H9 (cell line): ENCODE measurements at regions not wholly inside any gene's neighbourhood (a gene's known extent, or its start where the extent isn't known, plus 50 kb on each side); places are given as distances from the start of the nearest gene placed in this dataset.

Source experiments
- DNase-seq: peaks from one replicate; pipeline ENCODE4 v3.0.0-alpha.2; 2017
- H2AFZ ChIP-seq: one replicate; pipeline ENCODE4 v1.6.1; 2013; ENCODE audit warnings: mild to moderate bottlenecking, low read length, control low read depth, moderate library complexity
- H2AK5ac ChIP-seq: 2 replicates; pipeline ENCODE4 v1.6.1; 2013; ENCODE audit warnings: low read length, control low read depth, mixed read lengths; ENCODE audit not compliant: insufficient read length
- H2BK120ac ChIP-seq: one replicate; pipeline ENCODE4 v1.6.1; 2013; ENCODE audit warnings: low read depth, mild to moderate bottlenecking, low read length, control low read depth, inconsistent platforms; ENCODE audit not compliant: poor library complexity, severe bottlenecking
- H2BK12ac ChIP-seq: 2 replicates; pipeline ENCODE4 v1.6.1; 2013; ENCODE audit warnings: low read length, control low read depth, mixed read lengths, low read depth; ENCODE audit not compliant: insufficient read length
- H2BK15ac ChIP-seq: 2 replicates; pipeline ENCODE4 v1.6.1; 2013; ENCODE audit warnings: low read depth, low read length, control low read depth
- H2BK20ac ChIP-seq: one replicate; pipeline ENCODE4 v1.6.1; 2013; ENCODE audit warnings: low read depth, mild to moderate bottlenecking, low read length, control low read depth, inconsistent platforms; ENCODE audit not compliant: poor library complexity, severe bottlenecking
- H2BK5ac ChIP-seq: 2 replicates; pipeline ENCODE4 v1.6.1; 2013; ENCODE audit warnings: low read length, control low read depth, mixed read lengths; ENCODE audit not compliant: insufficient read length
- H3K14ac ChIP-seq: 2 replicates; pipeline ENCODE4 v1.6.1; 2013; ENCODE audit warnings: low read length, control low read depth; ENCODE audit not compliant: insufficient read depth
- H3K18ac ChIP-seq: 2 replicates; pipeline ENCODE4 v1.6.1; 2013; ENCODE audit warnings: low read depth, mild to moderate bottlenecking, mixed read lengths, low read length, control low read depth; ENCODE audit not compliant: insufficient read length
- H3K23ac ChIP-seq: 2 replicates; pipeline ENCODE4 v1.6.1; 2013; ENCODE audit warnings: low read length, control low read depth, mixed read lengths, low read depth; ENCODE audit not compliant: insufficient read length
- H3K23me2 ChIP-seq: 2 replicates; pipeline ENCODE4 v1.6.1; 2013; ENCODE audit warnings: low read depth, mild to moderate bottlenecking, mixed read lengths, low read length, control low read depth; ENCODE audit not compliant: insufficient read length, poor library complexity, severe bottlenecking
- H3K27ac ChIP-seq: 2 replicates; pipeline ENCODE4 v1.5.1; 2013; ENCODE audit warnings: low read length, control low read depth, mixed read lengths, low read depth; ENCODE audit not compliant: insufficient read length
- H3K27me3 ChIP-seq: 2 replicates; pipeline ENCODE4 v1.6.1; 2013; ENCODE audit warnings: low read length, control low read depth, inconsistent platforms; ENCODE audit not compliant: insufficient read depth
- H3K4ac ChIP-seq: 2 replicates; pipeline ENCODE4 v1.6.1; 2013; ENCODE audit warnings: low read depth, mild to moderate bottlenecking, control low read depth, inconsistent platforms, low read length, moderate library complexity
- H3K4me1 ChIP-seq: 2 replicates; pipeline ENCODE4 v1.6.1; 2013; ENCODE audit warnings: low read length, control low read depth, inconsistent platforms; ENCODE audit not compliant: insufficient read depth
- H3K4me2 ChIP-seq: 2 replicates; pipeline ENCODE4 v1.6.1; 2013; ENCODE audit warnings: low read length, control low read depth, mixed read lengths; ENCODE audit not compliant: insufficient read length, insufficient read depth
- H3K56ac ChIP-seq: 2 replicates; pipeline ENCODE4 v1.6.1; 2013; ENCODE audit warnings: low read depth, mild to moderate bottlenecking, mixed read lengths, low read length, control low read depth; ENCODE audit not compliant: insufficient read length
- H3K79me1 ChIP-seq: 2 replicates; pipeline ENCODE4 v1.6.1; 2013; ENCODE audit warnings: low read depth, mild to moderate bottlenecking, moderate library complexity, low read length, control low read depth, inconsistent platforms; ENCODE audit not compliant: insufficient read depth, poor library complexity, severe bottlenecking
- H3K79me2 ChIP-seq: 2 replicates; pipeline ENCODE4 v1.6.1; 2013; ENCODE audit warnings: low read length, control low read depth, inconsistent platforms; ENCODE audit not compliant: insufficient read depth
- H3K9ac ChIP-seq: 2 replicates; pipeline ENCODE4 v1.6.1; 2013; ENCODE audit warnings: low read length, control low read depth, mixed read lengths; ENCODE audit not compliant: insufficient read length; ENCODE audit errors: extremely low read depth
- H3K9me3 ChIP-seq: one replicate; pipeline ENCODE4 v1.6.1; 2013; ENCODE audit warnings: low read depth, low read length, inconsistent platforms; ENCODE audit not compliant: control insufficient read depth
- H3T11ph ChIP-seq: one replicate; pipeline ENCODE4 v1.6.1; 2013; ENCODE audit warnings: mild to moderate bottlenecking, low read length, control low read depth, inconsistent platforms
- H4K20me1 ChIP-seq: one replicate; pipeline ENCODE4 v1.6.1; 2013; ENCODE audit not compliant: control insufficient read depth, insufficient read length, insufficient read depth
- H4K5ac ChIP-seq: 2 replicates; pipeline ENCODE4 v1.6.1; 2013; ENCODE audit warnings: low read depth, mild to moderate bottlenecking, mixed read lengths, low read length, control low read depth; ENCODE audit not compliant: insufficient read length
- H4K8ac ChIP-seq: replicated peaks from 2 replicates; pipeline ENCODE4 v1.6.1; 2013; ENCODE audit warnings: low read length, control low read depth, mixed read lengths, low read depth; ENCODE audit not compliant: insufficient read length
- H4K91ac ChIP-seq: 2 replicates; pipeline ENCODE4 v1.6.1; 2013; ENCODE audit warnings: low read depth, mild to moderate bottlenecking, moderate library complexity, mixed read lengths, low read length, control low read depth; ENCODE audit not compliant: insufficient read length
- H3K27ac Mint-ChIP-seq, 3 experiments: 2 replicates in 2 of 3; 3 replicates in 1 of 3; pipeline ENCODE4 v1.8.0; 2020 to 2021; ENCODE audit warnings: mixed read lengths in 3 of 3, mild to moderate bottlenecking in 1 of 3, moderate library complexity in 1 of 3
- H3K27me3 Mint-ChIP-seq: 2 replicates; pipeline ENCODE4 v1.8.0; 2021; ENCODE audit warnings: low read depth, mild to moderate bottlenecking, moderate library complexity, mixed read lengths
- H3K36me3 Mint-ChIP-seq, 3 experiments: 2 replicates in 2 of 3; 3 replicates in 1 of 3; pipeline ENCODE4 v1.8.0; 2020 to 2021; ENCODE audit warnings: low read depth in 3 of 3, mixed read lengths in 3 of 3; ENCODE audit not compliant: insufficient read depth in 1 of 3
- H3K4me1 Mint-ChIP-seq, 2 experiments: 2 replicates each; pipeline ENCODE4 v1.8.0; 2020; ENCODE audit warnings: mixed read lengths in 2 of 2
- H3K4me3 Mint-ChIP-seq, 2 experiments: 2 replicates in 1 of 2; 3 replicates in 1 of 2; pipeline ENCODE4 v1.8.0; 2020 to 2021; ENCODE audit warnings: mild to moderate bottlenecking in 2 of 2, mixed read lengths in 2 of 2, moderate library complexity in 1 of 2
- H3K9me3 Mint-ChIP-seq, 2 experiments: 2 replicates in 1 of 2; 3 replicates in 1 of 2; pipeline ENCODE4 v1.8.0; 2020; ENCODE audit warnings: mild to moderate bottlenecking in 2 of 2, mixed read lengths in 2 of 2, moderate library complexity in 1 of 2
- whole genome bisulfite sequencing: extraction: QIAGEN DNeasy Blood & Tissue Kit; methylation state at CpG from one replicate; pipeline ENCODE4 v1.1.7; 2013; ENCODE audit warnings: missing lambda C conversion rate, low lambda C conversion rate, mixed read lengths; ENCODE audit not compliant: insufficient read length; ENCODE audit errors: extremely low coverage; 5-methylcytosine and 5-hydroxymethylcytosine counted together
- TF ChIP-seq, protein P1 (sequence below): fragments of 200-600 bp; sonication (generic); conservative IDR thresholded peaks from 3 replicates; pipeline ENCODE4 v1.8.0; 2021; ENCODE audit warnings: antibody characterized with exemption, mild to moderate bottlenecking

DNA sequence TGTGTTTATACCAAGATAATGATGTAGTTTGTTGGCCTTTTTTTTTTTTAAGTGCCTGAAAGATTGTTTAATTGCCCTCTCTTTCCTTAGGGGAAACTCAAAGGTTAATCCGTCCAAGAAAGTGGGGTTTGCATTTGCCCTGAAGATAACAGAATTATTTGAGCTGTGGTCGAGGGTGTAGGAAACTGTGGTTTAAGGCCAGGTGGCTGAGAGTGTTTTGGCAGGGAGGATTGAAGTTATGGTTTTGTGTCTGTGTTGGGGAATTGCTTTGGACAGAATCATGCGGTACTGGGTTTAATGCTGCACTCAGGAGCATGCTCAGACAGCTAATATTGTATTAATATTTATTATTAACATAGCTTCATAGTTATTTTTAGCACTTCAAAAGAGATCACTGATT is 509.8 kb downstream of the EBF1 start:
- Histone ChIP-seq H4K20me1 (no peaks in the 10 kb centered on the region), H2BK20ac (peak overlapping the region; percentile 15), H3K4me1 (peaks cover 14% of the 10 kb centered on the region), H2AK5ac (no peak overlapping the region), H3K4me2 (no peak overlapping the region), H4K5ac (no peak overlapping the region), H2AFZ (no peak overlapping the region), H3T11ph (no peak overlapping the region), H3K79me2 (no peaks in the 10 kb centered on the region), H4K8ac (no peak overlapping the region), H3K9me3 (no peaks in the 10 kb centered on the region), H3K23ac (no peak overlapping the region), H3K79me1 (no peaks in the 10 kb centered on the region), H4K91ac (no peak overlapping the region), H2BK5ac (no peak overlapping the region), H3K56ac (no peak overlapping the region), H3K4ac (no peak overlapping the region), H3K14ac (no peak overlapping the region), H3K27ac (no peak overlapping the region), H3K23me2 (no peaks in the 10 kb centered on the region), H2BK120ac (no peak overlapping the region), H3K18ac (no peak overlapping the region), H2BK15ac (no peak overlapping the region), H3K9ac (no peak overlapping the region), H3K27me3 (no peaks in the 10 kb centered on the region), H2BK12ac (no peak overlapping the region)
- Mint-ChIP-seq H3K4me1 (peaks cover 18 to 25% of the 10 kb centered on the region in 2 experiments), H3K27ac (no peak overlapping the region; a peak in 1 of 7 replicates), H3K9me3 (peaks cover 10 to 11% of the 10 kb centered on the region in 2 experiments), H3K4me3 (no peak overlapping the region), H3K36me3 (peaks cover 0 to 11% (median 2%) of the 10 kb centered on the region in 3 experiments; a peak in 5 of 7 replicates), H3K27me3 (peaks cover 4% of the 10 kb centered on the region)
- no peak for DNase-seq
- TF ChIP-seq, protein P1, sequence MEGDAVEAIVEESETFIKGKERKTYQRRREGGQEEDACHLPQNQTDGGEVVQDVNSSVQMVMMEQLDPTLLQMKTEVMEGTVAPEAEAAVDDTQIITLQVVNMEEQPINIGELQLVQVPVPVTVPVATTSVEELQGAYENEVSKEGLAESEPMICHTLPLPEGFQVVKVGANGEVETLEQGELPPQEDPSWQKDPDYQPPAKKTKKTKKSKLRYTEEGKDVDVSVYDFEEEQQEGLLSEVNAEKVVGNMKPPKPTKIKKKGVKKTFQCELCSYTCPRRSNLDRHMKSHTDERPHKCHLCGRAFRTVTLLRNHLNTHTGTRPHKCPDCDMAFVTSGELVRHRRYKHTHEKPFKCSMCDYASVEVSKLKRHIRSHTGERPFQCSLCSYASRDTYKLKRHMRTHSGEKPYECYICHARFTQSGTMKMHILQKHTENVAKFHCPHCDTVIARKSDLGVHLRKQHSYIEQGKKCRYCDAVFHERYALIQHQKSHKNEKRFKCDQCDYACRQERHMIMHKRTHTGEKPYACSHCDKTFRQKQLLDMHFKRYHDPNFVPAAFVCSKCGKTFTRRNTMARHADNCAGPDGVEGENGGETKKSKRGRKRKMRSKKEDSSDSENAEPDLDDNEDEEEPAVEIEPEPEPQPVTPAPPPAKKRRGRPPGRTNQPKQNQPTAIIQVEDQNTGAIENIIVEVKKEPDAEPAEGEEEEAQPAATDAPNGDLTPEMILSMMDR, result no peak
- WGBS, result no CpG with 5 or more reads among the region's 3 CpGs
